Brain microvascular endothelial cell (primary cell): ENCODE measurements at regions not wholly inside any gene's neighbourhood (a gene's known extent, or its start where the extent isn't known, plus 50 kb on each side); places are given as distances from the start of the nearest gene placed in this dataset.

Source experiments
- DNase-seq: peaks from one replicate; pipeline ENCODE4 v3.0.0-alpha.2; 2020
- H3K27ac ChIP-seq: fragments of 250-450 bp; sonication (Bioruptor Pico); 2 replicates; pipeline ENCODE4 v1.5.1; 2020; ENCODE audit warnings: mild to moderate bottlenecking, moderate library complexity
- H3K27me3 ChIP-seq: fragments of 250-450 bp; sonication (Bioruptor Pico); replicated peaks from 2 replicates; pipeline ENCODE4 v1.5.1; 2020; ENCODE audit warnings: mild to moderate bottlenecking
- H3K36me3 ChIP-seq: fragments of 250-450 bp; sonication (Bioruptor Pico); replicated peaks from 2 replicates; pipeline ENCODE4 v1.5.1; 2020; ENCODE audit warnings: mild to moderate bottlenecking
- H3K4me3 ChIP-seq: 2 replicates; pipeline ENCODE4 v1.5.1; 2011; ENCODE audit warnings: low read depth, mild to moderate bottlenecking, control low read depth, low read length, moderate library complexity
- CTCF ChIP-seq: IDR thresholded peaks from 2 replicates; pipeline ENCODE4 v1.5.1; 2011; ENCODE audit warnings: low read depth, mild to moderate bottlenecking, moderate library complexity, low read length, control low read depth, inconsistent platforms; ENCODE audit errors: missing control alignments
- in situ Hi-C: cut with HindIII; loops from 2 replicates; pipeline ENCODE4 v1.10.0; 2017; ENCODE audit warnings: low sequenced_read_pairs, low pct_ligation_motif_present

- DNase-seq, result no peak
- TF ChIP-seq CTCF, result no peak
- Histone ChIP-seq H3K36me3 (no peaks in the 10 kb centered on the region), H3K4me3 (no peak overlapping the region), H3K27me3 (no peaks in the 10 kb centered on the region), H3K27ac (no peak overlapping the region)
- in situ Hi-C loops, result no loop called here
These were observed 427.9 kb downstream of the WDR72 start for GRCh38 chr15:53331328-53332190.

GRCh38 chr15:53328341-53328740, 431.1 kb downstream of the WDR72 start:
- H3K27ac ChIP-seq, result no peak overlapping the region
- in situ Hi-C loops, result no loop called here
- no peaks in the 10 kb centered on the region for H3K36me3 ChIP-seq
- no peak overlapping the region for H3K4me3 ChIP-seq
- DNase-seq, result no peak
- H3K27me3 ChIP-seq, result no peaks in the 10 kb centered on the region
- TF ChIP-seq CTCF, result no peak

- no peaks in the 10 kb centered on the region for H3K36me3 ChIP-seq
- no peaks in the 10 kb centered on the region for H3K27me3 ChIP-seq
- DNase-seq, result no peak
- in situ Hi-C loops, result no loop called here
- no peak for TF ChIP-seq CTCF
- no peak overlapping the region for H3K4me3 ChIP-seq
- no peak overlapping the region for H3K27ac ChIP-seq
These were observed 435.4 kb downstream of the WDR72 start for GRCh38 chr15:53324061-53324460.

GRCh38 chr15:53323191-53323590, 436.3 kb downstream of the WDR72 start:
- in situ Hi-C loops, result no loop called here
- DNase-seq, result no peak

GRCh38 chr15:53320816-53321215, 438.6 kb downstream of the WDR72 start:
- Histone ChIP-seq H3K27me3 (no peaks in the 10 kb centered on the region), H3K36me3 (no peaks in the 10 kb centered on the region), H3K4me3 (no peak overlapping the region), H3K27ac (no peak overlapping the region)
- no peak for TF ChIP-seq CTCF
- DNase-seq, result no peak
- in situ Hi-C loops, result no loop called here

More at GRCh38 chr15:53323191-53323590, 436.3 kb downstream of the WDR72 start:
- Histone ChIP-seq H3K4me3 (no peak overlapping the region), H3K36me3 (no peaks in the 10 kb centered on the region), H3K27me3 (no peaks in the 10 kb centered on the region), H3K27ac (no peak overlapping the region)
- TF ChIP-seq CTCF, result no peak

- H3K27ac ChIP-seq, result no peak overlapping the region
- H3K4me3 ChIP-seq, result no peak overlapping the region
- no peak for DNase-seq
- in situ Hi-C loops, result no loop called here
- TF ChIP-seq CTCF, result no peak
- no peaks in the 10 kb centered on the region for H3K36me3 ChIP-seq
- H3K27me3 ChIP-seq, result no peaks in the 10 kb centered on the region
These were observed 446.8 kb downstream of the WDR72 start for GRCh38 chr15:53312707-53313106.
